Fibroblast of lung (primary cell): ENCODE measurements at regions not wholly inside any gene's neighbourhood (a gene's known extent, or its start where the extent isn't known, plus 50 kb on each side); places are given as distances from the start of the nearest gene placed in this dataset.

Source experiments
- DNase-seq, 2 donors: peaks; one replicate each; pipeline versions ENCODE4 v3.0.0 to v3.0.0-alpha.2; 2010; ENCODE audit warnings: low read depth in 2 of 2
- H2AFZ ChIP-seq: 2 replicates; pipeline ENCODE4 v1.5.1; 2012; ENCODE audit warnings: low read length, control low read depth, inconsistent platforms
- H3K27ac ChIP-seq: 2 replicates; pipeline ENCODE4 v1.5.1; 2011; ENCODE audit warnings: low read length, control low read depth; ENCODE audit not compliant: insufficient read depth
- H3K27me3 ChIP-seq: 2 replicates; pipeline ENCODE4 v1.5.1; 2011; ENCODE audit warnings: mild to moderate bottlenecking, low read length; ENCODE audit not compliant: control insufficient read depth, insufficient read depth
- H3K36me3 ChIP-seq: 2 replicates; pipeline ENCODE4 v1.5.1; 2011; ENCODE audit warnings: low read length; ENCODE audit not compliant: control insufficient read depth, insufficient read depth
- H3K4me1 ChIP-seq: 2 replicates; pipeline ENCODE4 v1.5.1; 2011; ENCODE audit warnings: low read length; ENCODE audit not compliant: control insufficient read depth, insufficient read depth; ENCODE audit errors: extremely low read depth
- H3K4me2 ChIP-seq: 2 replicates; pipeline ENCODE4 v1.5.1; 2011; ENCODE audit warnings: low read length, control low read depth; ENCODE audit not compliant: insufficient read depth; ENCODE audit errors: extremely low read depth
- H3K4me3 ChIP-seq, 4 experiments: fragments of 200-600 bp in 1 of 4; sonication (generic) in 1 of 4; replicated peaks in 1 of 4; 2 replicates each; pipeline ENCODE4 v1.5.1; 2011 to 2016; ENCODE audit warnings: low read length in 4 of 4, low read depth in 3 of 4, mild to moderate bottlenecking in 3 of 4, control low read depth in 2 of 4, inconsistent platforms in 1 of 4, mixed read lengths in 1 of 4; ENCODE audit not compliant: insufficient read depth in 1 of 4; ENCODE audit errors: control extremely low read depth in 1 of 4
- H3K79me2 ChIP-seq: 2 replicates; pipeline ENCODE4 v1.5.1; 2012; ENCODE audit warnings: mild to moderate bottlenecking, low read length, inconsistent platforms; ENCODE audit not compliant: control insufficient read depth, insufficient read depth
- H3K9ac ChIP-seq: 2 replicates; pipeline ENCODE4 v1.5.1; 2011; ENCODE audit warnings: mild to moderate bottlenecking, low read length, control low read depth; ENCODE audit not compliant: insufficient read depth
- H3K9me3 ChIP-seq: 2 replicates; pipeline ENCODE4 v1.5.1; 2012; ENCODE audit warnings: low read depth, low read length; ENCODE audit not compliant: control insufficient read depth, insufficient read depth
- H4K20me1 ChIP-seq: 2 replicates; pipeline ENCODE4 v1.5.1; 2011; ENCODE audit warnings: low read length; ENCODE audit not compliant: control insufficient read depth, insufficient read depth; ENCODE audit errors: extremely low read depth
- CTCF ChIP-seq, 2 donors: IDR thresholded peaks in 1 of 2; conservative IDR thresholded peaks in 1 of 2; 1 replicate in 1 of 2; 2 replicates in 1 of 2; pipeline ENCODE4 v1.5.1; 2011 to 2012; ENCODE audit warnings: low read length in 2 of 2, control low read depth in 1 of 2, inconsistent platforms in 1 of 2, low read depth in 1 of 2, mild to moderate bottlenecking in 1 of 2
- EZH2 ChIP-seq: IDR thresholded peaks from 2 replicates; pipeline ENCODE4 v1.5.1; 2012; ENCODE audit warnings: low read length, control low read depth, mild to moderate bottlenecking; ENCODE audit errors: missing control alignments

DNA sequence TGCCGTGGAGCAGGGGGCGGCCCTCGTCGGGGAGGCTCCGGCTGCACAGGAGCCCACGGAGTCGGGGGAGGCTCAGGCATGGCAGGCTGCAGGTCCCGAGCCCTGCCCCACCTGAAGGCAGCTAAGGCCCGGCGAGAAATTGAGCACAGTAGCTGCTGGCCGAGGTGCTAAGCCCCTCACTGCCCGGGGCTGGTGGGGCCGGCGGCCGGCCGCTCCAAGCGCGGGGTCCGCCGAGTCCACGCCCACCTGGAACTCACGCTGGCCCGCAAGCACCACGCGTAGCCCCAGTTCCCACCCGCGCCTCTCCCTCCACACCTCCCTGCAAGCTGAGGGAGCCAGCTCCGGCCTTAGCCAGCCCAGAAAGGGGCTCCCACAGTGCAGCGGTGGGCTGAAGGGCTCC lies 589.4 kb downstream of the PPP4R3C start:
- Histone ChIP-seq H3K4me3 (no peak overlapping the region), H3K27me3 (no peaks in the 10 kb centered on the region), H2AFZ (no peak overlapping the region), H3K36me3 (no peaks in the 10 kb centered on the region), H3K4me2 (no peak overlapping the region), H3K4me1 (no peaks in the 10 kb centered on the region), H3K9me3 (no peaks in the 10 kb centered on the region), H3K9ac (no peak overlapping the region), H4K20me1 (no peaks in the 10 kb centered on the region), H3K79me2 (no peaks in the 10 kb centered on the region), H3K27ac (no peak overlapping the region)
- DNase-seq = no peak
- no peak for TF ChIP-seq EZH2
- no peak for TF ChIP-seq CTCF (conservative IDR thresholded peaks at IDR 0.05 in 1 of 2, IDR thresholded peaks at IDR 0.05 in 1 of 2; ENCODE audit: low read depth in 1 of 2, low read length in 2 of 2)

DNA sequence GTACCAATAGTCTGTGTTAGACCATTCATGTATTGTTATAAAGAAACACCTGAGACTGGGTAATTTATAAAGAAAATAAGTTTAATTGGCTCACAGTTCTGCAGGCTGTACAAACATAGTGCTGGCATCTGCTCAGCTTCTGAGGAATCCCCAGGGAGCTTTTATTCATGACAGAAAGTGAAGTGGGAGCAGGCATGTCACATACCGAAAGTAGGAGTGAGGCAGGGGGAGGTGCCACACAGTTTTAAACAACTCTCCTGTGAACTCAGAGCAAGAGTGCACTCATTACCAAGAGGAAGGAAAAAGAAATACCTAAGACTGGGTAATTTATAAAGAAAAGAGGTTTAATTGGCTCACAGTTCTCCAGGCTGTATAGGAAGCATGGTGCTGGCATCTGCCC lies 591.2 kb downstream of the PPP4R3C start:
- DNase-seq = no peak
- Histone ChIP-seq H2AFZ (no peak overlapping the region), H3K9me3 (no peaks in the 10 kb centered on the region), H3K79me2 (no peaks in the 10 kb centered on the region), H3K4me3 (no peak overlapping the region), H3K27me3 (no peaks in the 10 kb centered on the region), H3K27ac (no peak overlapping the region), H3K4me2 (no peak overlapping the region), H3K4me1 (no peaks in the 10 kb centered on the region), H4K20me1 (no peaks in the 10 kb centered on the region), H3K36me3 (no peaks in the 10 kb centered on the region), H3K9ac (no peak overlapping the region)
- TF ChIP-seq CTCF (conservative IDR thresholded peaks at IDR 0.05 in 1 of 2, IDR thresholded peaks at IDR 0.05 in 1 of 2; ENCODE audit: low read depth in 1 of 2, low read length in 2 of 2) (no peak), EZH2 (no peak)

DNA sequence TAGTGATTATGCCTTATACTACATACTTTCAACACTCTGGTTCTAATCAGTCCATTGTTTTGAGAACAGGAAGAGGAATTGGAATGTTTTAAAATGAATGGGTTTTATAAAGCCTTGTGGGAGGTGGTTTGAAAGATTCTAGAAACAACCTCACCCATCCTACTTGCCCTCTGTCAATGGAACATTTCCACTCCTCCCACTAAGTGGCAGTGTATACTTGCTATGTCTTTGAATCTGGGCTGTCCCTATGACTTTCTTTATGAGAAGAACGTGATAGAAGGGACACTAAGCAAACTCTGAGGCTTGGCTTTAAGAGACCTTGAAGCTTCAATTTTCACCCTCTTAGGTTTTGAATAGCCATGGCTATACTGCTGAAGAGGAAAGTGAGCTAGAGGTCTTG lies 611.2 kb downstream of the PPP4R3C start:
- no peaks in the 10 kb centered on the region for H4K20me1 ChIP-seq
- no peaks in the 10 kb centered on the region for H3K4me1 ChIP-seq
- H3K4me2 ChIP-seq = no peak overlapping the region
- H2AFZ ChIP-seq = no peak overlapping the region
- H3K4me3 ChIP-seq = no peak overlapping the region
- H3K27me3 ChIP-seq = no peaks in the 10 kb centered on the region
- no peaks in the 10 kb centered on the region for H3K9me3 ChIP-seq
- H3K27ac ChIP-seq = no peak overlapping the region
- no peaks in the 10 kb centered on the region for H3K79me2 ChIP-seq
- DNase-seq = peak; percentile 1 to 54
- no peak overlapping the region for H3K9ac ChIP-seq
- no peaks in the 10 kb centered on the region for H3K36me3 ChIP-seq
- TF ChIP-seq CTCF (conservative IDR thresholded peaks at IDR 0.05 in 1 of 2, IDR thresholded peaks at IDR 0.05 in 1 of 2; ENCODE audit: low read depth in 1 of 2, low read length in 2 of 2) (peak in 1 of 2 donors; percentile 35), EZH2 (no peak)
